Gastroesophageal sphincter (tissue), 3 donors: ENCODE measurements at regions not wholly inside any gene's neighbourhood (a gene's known extent, or its start where the extent isn't known, plus 50 kb on each side); places are given as distances from the start of the nearest gene placed in this dataset.

ENCODE experiments used
- CTCF ChIP-seq, 4 experiments: fragments of 200-600 bp in 2 of 4; fragments of 450-650 bp in 2 of 4; sonication (generic) in 1 of 4; IDR thresholded peaks; one replicate each; pipeline ENCODE4 v1.5.1; 2017 to 2019; ENCODE audit warnings: antibody characterized with exemption in 4 of 4, mild to moderate bottlenecking in 2 of 4, moderate library complexity in 2 of 4
- POLR2A ChIP-seq, 2 donors: fragments of 450-650 bp; IDR thresholded peaks; one replicate each; pipeline ENCODE4 v1.6.1; 2017; ENCODE audit warnings: antibody characterized with exemption in 2 of 2, mild to moderate bottlenecking in 2 of 2, moderate library complexity in 1 of 2
- POLR2AphosphoS5 ChIP-seq: sonication (generic); formaldehyde crosslinking; IDR thresholded peaks from one replicate; pipeline ENCODE4 v1.6.1; 2017; ENCODE audit warnings: antibody characterized with exemption

- TF ChIP-seq CTCF (IDR thresholded peaks at IDR 0.05) (no peak), POLR2A (IDR thresholded peaks at IDR 0.05) (no peak), POLR2AphosphoS5 (no peak)
Observed at GRCh38 chr17:83013779-83014117, 65.7 kb upstream of the METRNL start.
